Activated naive CD4-positive, alpha-beta T cell treated with anti-CD3 and anti-CD28 coated beads, Interleukin-2, amount 10 ng/mL, durations not matched to agents 7 days and 5 days (primary cell): ENCODE measurements at regions not wholly inside any gene's neighbourhood (a gene's known extent, or its start where the extent isn't known, plus 50 kb on each side); places are given as distances from the start of the nearest gene placed in this dataset.
A peak's percentile ranks its signal among the peaks of the same experiment; 100 is the strongest.
"Not testable (repeated sequence)": the region's sequence is repeated elsewhere in the genome, so short reads cannot be mapped to it uniquely, and the experiment has no call there.

Experiments
- CTCF ChIA-PET: fragments of 350-600 bp; sonication (Branson Sonifier 250); formaldehyde crosslinking; loops from one replicate; lab custom pipeline; 2021; ENCODE audit warnings: antibody characterized with exemption; lab: Charles Lee
- DNase-seq: peaks from one replicate; pipeline ENCODE4 v3.0.0-alpha.2; 2020
- H3K27ac Mint-ChIP-seq: one replicate; pipeline ENCODE4 v1.8.0; 2021; ENCODE audit warnings: mild to moderate bottlenecking, moderate library complexity, mixed read lengths
- H3K27me3 Mint-ChIP-seq: one replicate; pipeline ENCODE4 v1.8.0; 2021; ENCODE audit warnings: mild to moderate bottlenecking, mixed read lengths
- H3K36me3 Mint-ChIP-seq: one replicate; pipeline ENCODE4 v1.8.0; 2021; ENCODE audit warnings: mixed read lengths
- H3K4me1 Mint-ChIP-seq: one replicate; pipeline ENCODE4 v1.8.0; 2021; ENCODE audit warnings: mixed read lengths
- H3K4me3 Mint-ChIP-seq: one replicate; pipeline ENCODE4 v1.8.0; 2021; ENCODE audit warnings: mild to moderate bottlenecking, moderate library complexity, mixed read lengths
- H3K9me3 Mint-ChIP-seq: one replicate; pipeline ENCODE4 v1.8.0; 2021; ENCODE audit warnings: mixed read lengths

- Mint-ChIP-seq H3K4me1 (no peaks in the 10 kb centered on the region), H3K27ac (no peak overlapping the region), H3K4me3 (no peak overlapping the region), H3K27me3 (peaks cover 56% of the 10 kb centered on the region), H3K9me3 (no peaks in the 10 kb centered on the region), H3K36me3 (no peaks in the 10 kb centered on the region)
- CTCF ChIA-PET, result interaction anchor here (0.9 kb wide), 1 partner anchor 9 kb away, joined by 3 read pairs; no protein-coding TSS in a partner anchor
- no peak for DNase-seq
These were observed 108.0 kb upstream of the ALX4 start for GRCh38 chr11:44417731-44418455.

- CTCF ChIA-PET, result interaction anchor here (0.9 kb wide), 1 partner anchor 9 kb away, joined by 3 read pairs; no protein-coding TSS in a partner anchor
- no peaks in the 10 kb centered on the region for H3K4me1 Mint-ChIP-seq
- H3K27me3 Mint-ChIP-seq, result peaks cover 53% of the 10 kb centered on the region
- no peak overlapping the region for H3K4me3 Mint-ChIP-seq
- H3K36me3 Mint-ChIP-seq, result no peaks in the 10 kb centered on the region
- DNase-seq, result no peak
- no peak overlapping the region for H3K27ac Mint-ChIP-seq
- no peaks in the 10 kb centered on the region for H3K9me3 Mint-ChIP-seq
These were observed 108.5 kb upstream of the ALX4 start for GRCh38 chr11:44418456-44418830.

GRCh38 chr11:44421090-44421675 is 111.2 kb upstream of the ALX4 start:
- no peak for DNase-seq
- Mint-ChIP-seq H3K27ac (no peak overlapping the region), H3K27me3 (peaks cover 41% of the 10 kb centered on the region), H3K4me3 (no peak overlapping the region), H3K4me1 (no peaks in the 10 kb centered on the region), H3K36me3 (no peaks in the 10 kb centered on the region), H3K9me3 (no peaks in the 10 kb centered on the region)
- CTCF ChIA-PET, result no interaction called here

GRCh38 chr11:44423289-44423688 is 113.3 kb upstream of the ALX4 start:
- H3K4me3 Mint-ChIP-seq, result no peak overlapping the region
- H3K27me3 Mint-ChIP-seq, result peaks cover 22% of the 10 kb centered on the region
- no peaks in the 10 kb centered on the region for H3K36me3 Mint-ChIP-seq
- no peaks in the 10 kb centered on the region for H3K4me1 Mint-ChIP-seq
- CTCF ChIA-PET, result no interaction called here
- no peaks in the 10 kb centered on the region for H3K9me3 Mint-ChIP-seq
- no peak overlapping the region for H3K27ac Mint-ChIP-seq
- no peak for DNase-seq

- no peak for DNase-seq
- Mint-ChIP-seq H3K27me3 (peaks cover 19% of the 10 kb centered on the region), H3K27ac (no peak overlapping the region), H3K4me1 (no peaks in the 10 kb centered on the region), H3K4me3 (no peak overlapping the region), H3K9me3 (no peaks in the 10 kb centered on the region), H3K36me3 (no peaks in the 10 kb centered on the region)
- CTCF ChIA-PET, result no interaction called here
These were observed 114.9 kb upstream of the ALX4 start for GRCh38 chr11:44424841-44425240.

GRCh38 chr11:44426119-44426518 is 116.2 kb upstream of the ALX4 start:
- Mint-ChIP-seq H3K9me3 (no peaks in the 10 kb centered on the region), H3K27me3 (peaks cover 19% of the 10 kb centered on the region), H3K36me3 (no peaks in the 10 kb centered on the region), H3K4me1 (no peaks in the 10 kb centered on the region), H3K4me3 (no peak overlapping the region), H3K27ac (no peak overlapping the region)
- CTCF ChIA-PET, result interaction anchor here (1.2 kb wide), 1 partner anchor 11 kb away, joined by 3 read pairs; no protein-coding TSS in a partner anchor
- DNase-seq, result no peak

- CTCF ChIA-PET, result interaction anchor here (0.8 to 1.2 kb wide), 2 partner anchors 9 to 11 kb away, joined by 3 read pairs; no protein-coding TSS in a partner anchor
These were observed 117.0 kb upstream of the ALX4 start for GRCh38 chr11:44426958-44427357.

GRCh38 chr11:44427432-44427831 is 117.5 kb upstream of the ALX4 start:
- no peak overlapping the region for H3K27ac Mint-ChIP-seq
- H3K4me3 Mint-ChIP-seq, result no peak overlapping the region
- H3K9me3 Mint-ChIP-seq, result no peaks in the 10 kb centered on the region
- CTCF ChIA-PET, result interaction anchor here (0.8 to 1.2 kb wide), 2 partner anchors 10 to 12 kb away, joined by 3 read pairs; no protein-coding TSS in a partner anchor
- no peaks in the 10 kb centered on the region for H3K36me3 Mint-ChIP-seq
- DNase-seq, result peak; percentile 27
- H3K4me1 Mint-ChIP-seq, result no peaks in the 10 kb centered on the region
- H3K27me3 Mint-ChIP-seq, result peaks cover 14% of the 10 kb centered on the region

More at GRCh38 chr11:44426958-44427357, 117.0 kb upstream of the ALX4 start:
- DNase-seq, result no peak
- Mint-ChIP-seq H3K27me3 (peaks cover 16% of the 10 kb centered on the region), H3K27ac (no peak overlapping the region), H3K4me1 (no peaks in the 10 kb centered on the region), H3K4me3 (no peak overlapping the region), H3K36me3 (no peaks in the 10 kb centered on the region), H3K9me3 (no peaks in the 10 kb centered on the region)

GRCh38 chr11:44430140-44430539 is 120.2 kb upstream of the ALX4 start:
- DNase-seq, result no peak
- CTCF ChIA-PET, result no interaction called here
- Mint-ChIP-seq H3K4me1 (no peaks in the 10 kb centered on the region), H3K27me3 (peaks cover 19% of the 10 kb centered on the region), H3K36me3 (no peaks in the 10 kb centered on the region), H3K4me3 (no peak overlapping the region), H3K9me3 (no peaks in the 10 kb centered on the region), H3K27ac (no peak overlapping the region)

GRCh38 chr11:44434191-44434590 is 124.3 kb upstream of the ALX4 start:
- no peak overlapping the region for H3K4me3 Mint-ChIP-seq
- no peak for DNase-seq
- CTCF ChIA-PET, result no interaction called here
- H3K27ac Mint-ChIP-seq, result no peak overlapping the region
- peaks cover 28% of the 10 kb centered on the region for H3K27me3 Mint-ChIP-seq
- no peaks in the 10 kb centered on the region for H3K4me1 Mint-ChIP-seq
- no peaks in the 10 kb centered on the region for H3K36me3 Mint-ChIP-seq
- H3K9me3 Mint-ChIP-seq, result no peaks in the 10 kb centered on the region

- no peaks in the 10 kb centered on the region for H3K4me1 Mint-ChIP-seq
- no peak overlapping the region for H3K27ac Mint-ChIP-seq
- no peaks in the 10 kb centered on the region for H3K9me3 Mint-ChIP-seq
- no peak overlapping the region for H3K4me3 Mint-ChIP-seq
- peaks cover 28% of the 10 kb centered on the region for H3K27me3 Mint-ChIP-seq
- no peak for DNase-seq
- CTCF ChIA-PET, result no interaction called here
- H3K36me3 Mint-ChIP-seq, result no peaks in the 10 kb centered on the region
These were observed 127.2 kb upstream of the ALX4 start for GRCh38 chr11:44437122-44437521.

- H3K36me3 Mint-ChIP-seq, H3K27ac Mint-ChIP-seq, CTCF ChIA-PET, H3K4me1 Mint-ChIP-seq, H3K9me3 Mint-ChIP-seq, DNase-seq, H3K4me3 Mint-ChIP-seq: not testable (repeated sequence)
- peaks cover 24% of the 10 kb centered on the region for H3K27me3 Mint-ChIP-seq
These were observed 122.4 kb upstream of the CD82 start for GRCh38 chr11:44442893-44443673.

- H3K4me1 Mint-ChIP-seq, result no peaks in the 10 kb centered on the region
- H3K9me3 Mint-ChIP-seq, result peaks cover 4% of the 10 kb centered on the region
- CTCF ChIA-PET, result no interaction called here
- H3K27me3 Mint-ChIP-seq, result peaks cover 21% of the 10 kb centered on the region
- no peak for DNase-seq
- H3K4me3 Mint-ChIP-seq, result no peak overlapping the region
- H3K36me3 Mint-ChIP-seq, result no peaks in the 10 kb centered on the region
- H3K27ac Mint-ChIP-seq, result no peak overlapping the region
These were observed 121.4 kb upstream of the CD82 start for GRCh38 chr11:44443836-44444769.
